ENCODE measurements at regions not wholly inside any gene's neighbourhood (a gene's known extent, or its start where the extent isn't known, plus 50 kb on each side); places are given as distances from the start of the nearest gene placed in this dataset.
"Not testable (repeated sequence)": the region's sequence is repeated elsewhere in the genome, so short reads cannot be mapped to it uniquely, and the experiment has no call there.

GRCh38 chr20:26010942-26011276 is 314.3 kb upstream of the ZNF337 start:
- not testable (repeated sequence) for H3K4me1 ChIP-seq (ENCODE audit: control insufficient read depth in 4 of 4, insufficient read depth in 4 of 4, low read length in 3 of 4); H3K36me3 ChIP-seq (ENCODE audit: control insufficient read depth in 4 of 4, insufficient read depth in 3 of 4, low read depth in 1 of 4, low read length in 3 of 4); H3K4me3 ChIP-seq (ENCODE audit: low read depth in 1 of 3, low read length in 3 of 3); H3K9me3 ChIP-seq (ENCODE audit: control insufficient read depth in 4 of 4, low read length in 3 of 4); H3K27ac ChIP-seq (ENCODE audit: low read depth in 1 of 2, low read length in 2 of 2); H3K9ac ChIP-seq (ENCODE audit: low read depth in 1 of 2, low read length in 2 of 2); H3K27me3 ChIP-seq (ENCODE audit: control insufficient read depth in 4 of 4, insufficient read depth in 4 of 4, low read length in 3 of 4); DNase-seq (ENCODE audit: low spot score)
- WGBS: no CpG with 5 or more reads among the region's 6 CpGs

GRCh38 chr20:26010224-26010941 is 313.7 kb upstream of the ZNF337 start:
- H3K4me1 ChIP-seq (ENCODE audit: control insufficient read depth in 4 of 4, insufficient read depth in 4 of 4, low read length in 3 of 4); H3K9me3 ChIP-seq (ENCODE audit: control insufficient read depth in 4 of 4, low read length in 3 of 4); DNase-seq (ENCODE audit: low spot score); H3K36me3 ChIP-seq (ENCODE audit: control insufficient read depth in 4 of 4, insufficient read depth in 3 of 4, low read depth in 1 of 4, low read length in 3 of 4); H3K27me3 ChIP-seq (ENCODE audit: control insufficient read depth in 4 of 4, insufficient read depth in 4 of 4, low read length in 3 of 4): not testable (repeated sequence)
- Histone ChIP-seq H3K9ac (ENCODE audit: low read depth in 1 of 2, low read length in 2 of 2) (peak overlapping the region in 1 of 2 donors; percentile 5), H3K4me3 (ENCODE audit: low read depth in 1 of 3, low read length in 3 of 3) (peak overlapping the region; percentile 33 to 77 (median 61)), H3K27ac (ENCODE audit: low read depth in 1 of 2, low read length in 2 of 2) (peak overlapping the region; percentile 79 to 85)
- 13% methylated on average over 10 of the region's 13 CpGs for whole genome bisulfite sequencing

- Histone ChIP-seq H3K27ac (ENCODE audit: low read depth in 1 of 2, low read length in 2 of 2) (peak overlapping the region; percentile 79 to 85), H3K9ac (ENCODE audit: low read depth in 1 of 2, low read length in 2 of 2) (peak overlapping the region; percentile 32 to 54), H3K4me3 (ENCODE audit: low read depth in 1 of 3, low read length in 3 of 3) (peak overlapping the region; percentile 33 to 77 (median 61))
- TF ChIP-seq TAF1 (conservative IDR thresholded peaks at IDR 0.05) (peak; percentile 31), ZBTB33 (IDR thresholded peaks at IDR 0.05) (peak; percentile 98), RXRA (IDR thresholded peaks at IDR 0.05) (peak in 1 of 2 donors; percentile 5), YY1 (IDR thresholded peaks at IDR 0.05) (peak; percentile 51)
- DNase-seq (ENCODE audit: low spot score): peak; percentile 78
- WGBS: 14% methylated on average over 39 of the region's 39 CpGs
- not testable (repeated sequence) for H3K9me3 ChIP-seq (ENCODE audit: control insufficient read depth in 4 of 4, low read length in 3 of 4); H3K27me3 ChIP-seq (ENCODE audit: control insufficient read depth in 4 of 4, insufficient read depth in 4 of 4, low read length in 3 of 4); H3K4me1 ChIP-seq (ENCODE audit: control insufficient read depth in 4 of 4, insufficient read depth in 4 of 4, low read length in 3 of 4); H3K36me3 ChIP-seq (ENCODE audit: control insufficient read depth in 4 of 4, insufficient read depth in 3 of 4, low read depth in 1 of 4, low read length in 3 of 4)
Measured at GRCh38 chr20:26009402-26010223, 313.0 kb upstream of the ZNF337 start.

GRCh38 chr20:26008026-26008425 is 311.4 kb upstream of the ZNF337 start:
- not testable (repeated sequence) for H3K27me3 ChIP-seq (ENCODE audit: control insufficient read depth in 4 of 4, insufficient read depth in 4 of 4, low read length in 3 of 4); DNase-seq (ENCODE audit: low spot score); H3K36me3 ChIP-seq (ENCODE audit: control insufficient read depth in 4 of 4, insufficient read depth in 3 of 4, low read depth in 1 of 4, low read length in 3 of 4); H3K4me3 ChIP-seq (ENCODE audit: low read depth in 1 of 3, low read length in 3 of 3); H3K9ac ChIP-seq (ENCODE audit: low read depth in 1 of 2, low read length in 2 of 2); H3K4me1 ChIP-seq (ENCODE audit: control insufficient read depth in 4 of 4, insufficient read depth in 4 of 4, low read length in 3 of 4); H3K9me3 ChIP-seq (ENCODE audit: control insufficient read depth in 4 of 4, low read length in 3 of 4); H3K27ac ChIP-seq (ENCODE audit: low read depth in 1 of 2, low read length in 2 of 2)
- WGBS: 93% methylated on average over 9 of the region's 9 CpGs

- H3K4me1 ChIP-seq (ENCODE audit: control insufficient read depth in 4 of 4, insufficient read depth in 4 of 4, low read length in 3 of 4); H3K36me3 ChIP-seq (ENCODE audit: control insufficient read depth in 4 of 4, insufficient read depth in 3 of 4, low read depth in 1 of 4, low read length in 3 of 4); H3K9me3 ChIP-seq (ENCODE audit: control insufficient read depth in 4 of 4, low read length in 3 of 4); H3K4me3 ChIP-seq (ENCODE audit: low read depth in 1 of 3, low read length in 3 of 3); H3K9ac ChIP-seq (ENCODE audit: low read depth in 1 of 2, low read length in 2 of 2); H3K27ac ChIP-seq (ENCODE audit: low read depth in 1 of 2, low read length in 2 of 2); DNase-seq (ENCODE audit: low spot score); H3K27me3 ChIP-seq (ENCODE audit: control insufficient read depth in 4 of 4, insufficient read depth in 4 of 4, low read length in 3 of 4): not testable (repeated sequence)
- 94% methylated on average over 4 of the region's 4 CpGs for WGBS
Measured at GRCh38 chr20:26006164-26006563, 309.5 kb upstream of the ZNF337 start.

GRCh38 chr20:26003959-26004358 is 307.3 kb upstream of the ZNF337 start:
- DNase-seq (ENCODE audit: low spot score); H3K27me3 ChIP-seq (ENCODE audit: control insufficient read depth in 4 of 4, insufficient read depth in 4 of 4, low read length in 3 of 4); H3K4me1 ChIP-seq (ENCODE audit: control insufficient read depth in 4 of 4, insufficient read depth in 4 of 4, low read length in 3 of 4); H3K27ac ChIP-seq (ENCODE audit: low read depth in 1 of 2, low read length in 2 of 2); H3K4me3 ChIP-seq (ENCODE audit: low read depth in 1 of 3, low read length in 3 of 3); H3K9me3 ChIP-seq (ENCODE audit: control insufficient read depth in 4 of 4, low read length in 3 of 4); H3K9ac ChIP-seq (ENCODE audit: low read depth in 1 of 2, low read length in 2 of 2); H3K36me3 ChIP-seq (ENCODE audit: control insufficient read depth in 4 of 4, insufficient read depth in 3 of 4, low read depth in 1 of 4, low read length in 3 of 4): not testable (repeated sequence)
- 86% methylated on average over 3 of the region's 3 CpGs for WGBS

GRCh38 chr20:25997367-25998038 is 300.9 kb upstream of the ZNF337 start:
- not testable (repeated sequence) for H3K27me3 ChIP-seq (ENCODE audit: control insufficient read depth in 4 of 4, insufficient read depth in 4 of 4, low read length in 3 of 4); H3K4me1 ChIP-seq (ENCODE audit: control insufficient read depth in 4 of 4, insufficient read depth in 4 of 4, low read length in 3 of 4); H3K9ac ChIP-seq (ENCODE audit: low read depth in 1 of 2, low read length in 2 of 2); DNase-seq (ENCODE audit: low spot score); H3K27ac ChIP-seq (ENCODE audit: low read depth in 1 of 2, low read length in 2 of 2); H3K9me3 ChIP-seq (ENCODE audit: control insufficient read depth in 4 of 4, low read length in 3 of 4); H3K4me3 ChIP-seq (ENCODE audit: low read depth in 1 of 3, low read length in 3 of 3); H3K36me3 ChIP-seq (ENCODE audit: control insufficient read depth in 4 of 4, insufficient read depth in 3 of 4, low read depth in 1 of 4, low read length in 3 of 4)
- 83% methylated on average over 16 of the region's 16 CpGs for whole genome bisulfite sequencing
